ENCODE measurements at regions not wholly inside any gene's neighbourhood (a gene's known extent, or its start where the extent isn't known, plus 50 kb on each side); places are given as distances from the start of the nearest gene placed in this dataset.

- no peak for TF ChIP-seq ZZZ3 (IDR thresholded peaks at IDR 0.05; ENCODE audit: control insufficient read depth, insufficient read length, low read depth)
Measured at GRCh38 chr3:84555629-84556028, 403.2 kb upstream of the CADM2 start (continued).

GRCh38 chr3:84566256-84566655, 392.5 kb upstream of the CADM2 start:
- SMC1A ChIA-PET (ENCODE audit: uncharacterized antibody, unreplicated experiment): no interaction called here
- intact Hi-C loops (cut with micrococcal nuclease; ENCODE audit: unreplicated experiment): no loop called here
- POLR2A ChIA-PET: no interaction called here
- H3K9me3 ChIP-seq (replicated peaks; ENCODE audit: control insufficient read depth, insufficient read depth, low read length): no peaks in the 10 kb centered on the region
- no peaks in the 10 kb centered on the region for H3K4me1 ChIP-seq (ENCODE audit: control insufficient read depth, insufficient read depth, low read length)
- no peak overlapping the region for H3K4me2 ChIP-seq (ENCODE audit: control insufficient read depth, insufficient read depth)
- H4K20me1 ChIP-seq (ENCODE audit: control insufficient read depth, insufficient read depth): no peaks in the 10 kb centered on the region
- RAD21 ChIA-PET (ENCODE audit: unreplicated experiment): no interaction called here
- DNase-seq (ENCODE audit: low read depth, low spot score): no peak
- no peak overlapping the region for H3K9ac ChIP-seq (ENCODE audit: control insufficient read depth, insufficient read depth, low read length)
- no peak overlapping the region for H2AFZ ChIP-seq (ENCODE audit: control insufficient read depth, low read depth, low read length)
- BruUV-seq (replicated peaks): no TSS peak
- H3K79me2 ChIP-seq (ENCODE audit: control insufficient read depth, insufficient read depth, low read length): no peaks in the 10 kb centered on the region
- no peaks in the 10 kb centered on the region for H3K36me3 ChIP-seq (ENCODE audit: control insufficient read depth in 2 of 2, insufficient read depth in 2 of 2, low read length in 1 of 2)
- TF ChIP-seq ATF7 (IDR thresholded peaks at IDR 0.05; ENCODE audit: low read depth) (no peak), ZNF217 (IDR thresholded peaks at IDR 0.05) (no peak), YY1 (IDR thresholded peaks at IDR 0.05; ENCODE audit: low read depth, low read length) (no peak), POLR2AphosphoS2 (IDR thresholded peaks at IDR 0.05; ENCODE audit: low read depth, low read length) (no peak)
- WGBS (ENCODE audit: insufficient coverage, insufficient replicate concordance, low lambda C conversion rate, missing lambda C conversion rate): 11% methylated on average over 3 of the region's 3 CpGs
- H3K27me3 ChIP-seq (replicated peaks in 1 of 2; ENCODE audit: control insufficient read depth in 2 of 2, insufficient read depth in 2 of 2, low read length in 1 of 2): no peaks in the 10 kb centered on the region
- no peak for FAIRE-seq
- no peak for ATAC-seq
- no peak overlapping the region for H3K27ac ChIP-seq (ENCODE audit: control insufficient read depth, insufficient read depth)
- CTCF ChIA-PET: no interaction called here
- in situ Hi-C loops (cut with MboI): no loop called here
- no peak overlapping the region for H3K4me3 ChIP-seq

DNA sequence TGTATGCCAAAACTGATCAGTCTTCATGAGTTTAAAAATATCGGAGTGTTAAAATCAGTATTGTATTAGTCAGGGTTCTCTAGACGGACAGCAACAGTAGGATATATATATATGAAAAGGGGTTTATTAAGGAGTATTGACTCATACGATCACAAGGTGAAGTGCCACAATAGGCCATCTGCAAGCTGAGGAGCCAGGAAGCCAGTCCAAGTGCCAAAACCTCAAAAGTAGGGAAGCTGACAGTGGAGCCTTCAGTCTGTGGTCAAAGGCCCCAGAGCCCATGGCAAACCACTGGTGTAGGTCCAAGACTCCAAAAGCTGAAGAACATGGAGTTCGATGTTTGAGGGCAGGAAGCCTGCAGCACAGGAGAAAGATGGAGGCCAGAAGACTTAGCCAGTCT, 391.0 kb upstream of the CADM2 start:
- Histone ChIP-seq H3K4me2 (ENCODE audit: control insufficient read depth, insufficient read depth) (no peak overlapping the region), H3K79me2 (ENCODE audit: control insufficient read depth, insufficient read depth, low read length) (no peaks in the 10 kb centered on the region), H3K4me3 (no peak overlapping the region), H4K20me1 (ENCODE audit: control insufficient read depth, insufficient read depth) (no peaks in the 10 kb centered on the region), H3K4me1 (ENCODE audit: control insufficient read depth, insufficient read depth, low read length) (no peaks in the 10 kb centered on the region), H3K36me3 (ENCODE audit: control insufficient read depth in 2 of 2, insufficient read depth in 2 of 2, low read length in 1 of 2) (no peaks in the 10 kb centered on the region), H3K27ac (ENCODE audit: control insufficient read depth, insufficient read depth) (no peak overlapping the region), H3K9me3 (replicated peaks; ENCODE audit: control insufficient read depth, insufficient read depth, low read length) (no peaks in the 10 kb centered on the region), H2AFZ (ENCODE audit: control insufficient read depth, low read depth, low read length) (no peak overlapping the region), H3K9ac (ENCODE audit: control insufficient read depth, insufficient read depth, low read length) (no peak overlapping the region), H3K27me3 (replicated peaks in 1 of 2; ENCODE audit: control insufficient read depth in 2 of 2, insufficient read depth in 2 of 2, low read length in 1 of 2) (no peaks in the 10 kb centered on the region)
- ATAC-seq (no peak), DNase-seq (ENCODE audit: low read depth, low spot score) (no peak), FAIRE-seq (no peak)
- TF ChIP-seq, protein P1, sequence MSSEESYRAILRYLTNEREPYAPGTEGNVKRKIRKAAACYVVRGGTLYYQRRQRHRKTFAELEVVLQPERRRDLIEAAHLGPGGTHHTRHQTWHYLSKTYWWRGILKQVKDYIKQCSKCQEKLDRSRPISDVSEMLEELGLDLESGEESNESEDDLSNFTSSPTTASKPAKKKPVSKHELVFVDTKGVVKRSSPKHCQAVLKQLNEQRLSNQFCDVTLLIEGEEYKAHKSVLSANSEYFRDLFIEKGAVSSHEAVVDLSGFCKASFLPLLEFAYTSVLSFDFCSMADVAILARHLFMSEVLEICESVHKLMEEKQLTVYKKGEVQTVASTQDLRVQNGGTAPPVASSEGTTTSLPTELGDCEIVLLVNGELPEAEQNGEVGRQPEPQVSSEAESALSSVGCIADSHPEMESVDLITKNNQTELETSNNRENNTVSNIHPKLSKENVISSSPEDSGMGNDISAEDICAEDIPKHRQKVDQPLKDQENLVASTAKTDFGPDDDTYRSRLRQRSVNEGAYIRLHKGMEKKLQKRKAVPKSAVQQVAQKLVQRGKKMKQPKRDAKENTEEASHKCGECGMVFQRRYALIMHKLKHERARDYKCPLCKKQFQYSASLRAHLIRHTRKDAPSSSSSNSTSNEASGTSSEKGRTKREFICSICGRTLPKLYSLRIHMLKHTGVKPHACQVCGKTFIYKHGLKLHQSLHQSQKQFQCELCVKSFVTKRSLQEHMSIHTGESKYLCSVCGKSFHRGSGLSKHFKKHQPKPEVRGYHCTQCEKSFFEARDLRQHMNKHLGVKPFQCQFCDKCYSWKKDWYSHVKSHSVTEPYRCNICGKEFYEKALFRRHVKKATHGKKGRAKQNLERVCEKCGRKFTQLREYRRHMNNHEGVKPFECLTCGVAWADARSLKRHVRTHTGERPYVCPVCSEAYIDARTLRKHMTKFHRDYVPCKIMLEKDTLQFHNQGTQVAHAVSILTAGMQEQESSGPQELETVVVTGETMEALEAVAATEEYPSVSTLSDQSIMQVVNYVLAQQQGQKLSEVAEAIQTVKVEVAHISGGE (CRISPR knock-in tag; IDR thresholded peaks at IDR 0.05): no peak
- BruUV-seq (replicated peaks): no TSS peak
- WGBS (ENCODE audit: insufficient coverage, insufficient replicate concordance, low lambda C conversion rate, missing lambda C conversion rate): 24% methylated on average over 4 of the region's 4 CpGs
- in situ Hi-C loops (cut with MboI): no loop called here
- intact Hi-C loops (cut with micrococcal nuclease; ENCODE audit: unreplicated experiment): no loop called here
- CTCF ChIA-PET: no interaction called here
- RAD21 ChIA-PET (ENCODE audit: unreplicated experiment): no interaction called here
- POLR2A ChIA-PET: no interaction called here
- SMC1A ChIA-PET (ENCODE audit: uncharacterized antibody, unreplicated experiment): no interaction called here
